ENCODE measurements at regions not wholly inside any gene's neighbourhood (a gene's known extent, or its start where the extent isn't known, plus 50 kb on each side); places are given as distances from the start of the nearest gene placed in this dataset.

DNA sequence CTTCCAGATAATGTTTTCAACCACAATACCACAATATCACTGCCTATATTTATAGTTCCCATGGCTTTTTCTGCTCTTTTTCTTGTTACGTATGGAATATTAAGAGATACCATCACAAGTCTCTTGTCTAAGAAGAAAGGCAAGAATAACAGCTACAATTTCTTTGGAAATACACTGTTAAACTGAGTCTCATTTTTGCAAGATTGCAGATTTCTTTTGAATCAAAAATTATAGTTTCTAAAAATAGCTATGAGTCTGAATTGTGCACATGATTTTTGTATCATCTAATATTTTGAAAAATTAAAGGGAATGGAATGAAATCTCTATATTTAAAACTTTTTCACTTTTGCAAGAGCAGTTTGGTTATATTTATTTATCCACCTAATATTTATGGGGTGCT lies 1120.8 kb downstream of the EFNB2 start:
- intact Hi-C loops (cut with DNase I), result no loop called here
- Histone ChIP-seq H3K4me3 (no peak overlapping the region), H3K4me1 (no peaks in the 10 kb centered on the region), H3K36me3 (replicated peaks in 1 of 2; ENCODE audit: insufficient read depth in 1 of 2, low read depth in 2 of 2) (no peaks in the 10 kb centered on the region), H3K27ac (no peak overlapping the region), H3K27me3 (no peaks in the 10 kb centered on the region), H3K9me3 (no peaks in the 10 kb centered on the region)
- TF ChIP-seq CTCF (IDR thresholded peaks at IDR 0.05) (no peak), POLR2A (IDR thresholded peaks at IDR 0.05) (no peak)
- no peak for ATAC-seq
- WGBS, 2 donors, result 48 to 68% methylated on average over 1 of the region's 1 CpG
- DNase-seq, result no peak

DNA sequence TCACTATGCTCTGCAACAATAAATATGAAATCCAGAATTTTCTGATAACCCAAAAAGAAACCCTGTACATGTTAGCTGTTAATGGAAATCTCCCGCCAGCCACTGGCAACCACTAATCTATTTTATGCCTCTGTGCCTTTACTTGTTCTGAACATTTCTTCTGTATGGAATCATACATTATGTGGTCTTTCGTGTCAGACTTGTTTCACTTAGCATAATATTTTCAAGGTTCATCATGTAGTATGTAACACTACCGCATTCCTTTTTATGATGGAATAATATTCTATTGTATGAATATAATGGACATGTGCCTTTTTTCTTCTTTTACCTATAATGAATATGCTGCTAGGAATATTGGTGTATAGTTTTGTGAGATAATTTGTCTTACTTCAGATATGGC lies 1123.3 kb downstream of the EFNB2 start:
- H3K27me3 ChIP-seq, result no peaks in the 10 kb centered on the region
- ATAC-seq, result no peak
- WGBS, 2 donors, result 81 to 83% methylated on average over 3 of the region's 3 CpGs
- intact Hi-C loops (cut with DNase I), result no loop called here
- no peaks in the 10 kb centered on the region for H3K9me3 ChIP-seq
- no peak overlapping the region for H3K4me3 ChIP-seq
- H3K4me1 ChIP-seq, result no peaks in the 10 kb centered on the region
- H3K27ac ChIP-seq, result no peak overlapping the region
- no peak for DNase-seq
- no peak for TF ChIP-seq POLR2A (IDR thresholded peaks at IDR 0.05)
- TF ChIP-seq CTCF (IDR thresholded peaks at IDR 0.05), result no peak
- H3K36me3 ChIP-seq (replicated peaks in 1 of 2; ENCODE audit: insufficient read depth in 1 of 2, low read depth in 2 of 2), result no peaks in the 10 kb centered on the region

- no peak overlapping the region for H3K27ac ChIP-seq
- 13 to 14% methylated on average over 11 of the region's 11 CpGs for WGBS, 2 donors
- H3K4me1 ChIP-seq, result no peaks in the 10 kb centered on the region
- TF ChIP-seq CTCF (IDR thresholded peaks at IDR 0.05), result peak in 6 of 7 experiments; percentile 56 to 70 (median 62)
- TF ChIP-seq POLR2A (IDR thresholded peaks at IDR 0.05), result no peak
- no peaks in the 10 kb centered on the region for H3K27me3 ChIP-seq
- intact Hi-C loops (cut with DNase I), result no loop called here
- no peaks in the 10 kb centered on the region for H3K9me3 ChIP-seq
- DNase-seq, result peak; percentile 62 to 79 (median 70)
- no peaks in the 10 kb centered on the region for H3K36me3 ChIP-seq (replicated peaks in 1 of 2; ENCODE audit: insufficient read depth in 1 of 2, low read depth in 2 of 2)
- no peak overlapping the region for H3K4me3 ChIP-seq
- no peak for ATAC-seq
These were observed 1124.9 kb downstream of the EFNB2 start for GRCh38 chr13:105410602-105411001.

DNA sequence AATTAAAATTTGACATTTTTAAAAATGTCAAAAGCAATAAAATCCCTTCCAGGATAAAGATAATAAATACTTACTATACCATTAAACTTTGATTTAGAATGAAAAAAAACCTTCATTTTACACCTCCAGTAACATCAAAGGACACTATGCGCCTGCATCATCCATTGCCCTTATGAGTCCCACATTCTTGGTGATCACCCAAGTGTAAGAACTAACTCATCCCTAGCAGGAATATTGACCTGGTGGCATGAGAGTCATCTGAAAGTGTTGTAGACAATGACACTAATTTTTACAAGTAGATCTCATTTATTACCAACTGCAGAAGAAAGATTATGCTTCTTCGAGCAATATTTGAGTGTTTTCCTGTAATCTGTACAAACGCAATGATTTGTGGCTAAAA lies 1128.9 kb downstream of the EFNB2 start:
- TF ChIP-seq CTCF (IDR thresholded peaks at IDR 0.05), result no peak
- no peak for TF ChIP-seq POLR2A (IDR thresholded peaks at IDR 0.05)
- DNase-seq (no peak), ATAC-seq (no peak)
- H3K36me3 ChIP-seq (replicated peaks in 1 of 2; ENCODE audit: insufficient read depth in 1 of 2, low read depth in 2 of 2), result no peaks in the 10 kb centered on the region
- intact Hi-C loops (cut with DNase I), result loop anchor here (10.0 kb wide), 1 partner anchor 1118 kb away; no protein-coding TSS in a partner anchor
- H3K4me3 ChIP-seq, result no peak overlapping the region
- no peaks in the 10 kb centered on the region for H3K4me1 ChIP-seq
- WGBS, 2 donors, result 70 to 73% methylated on average over 3 of the region's 3 CpGs
- H3K9me3 ChIP-seq, result no peaks in the 10 kb centered on the region
- no peaks in the 10 kb centered on the region for H3K27me3 ChIP-seq
- no peak overlapping the region for H3K27ac ChIP-seq

GRCh38 chr13:105403086-105403485 lies 1132.4 kb downstream of the EFNB2 start:
- Histone ChIP-seq H3K27me3 (no peaks in the 10 kb centered on the region), H3K27ac (no peak overlapping the region), H3K4me3 (no peak overlapping the region), H3K4me1 (no peaks in the 10 kb centered on the region), H3K36me3 (replicated peaks in 1 of 2; ENCODE audit: insufficient read depth in 1 of 2, low read depth in 2 of 2) (no peaks in the 10 kb centered on the region), H3K9me3 (no peaks in the 10 kb centered on the region)
- DNase-seq, result no peak
- ATAC-seq, result no peak
- TF ChIP-seq CTCF (IDR thresholded peaks at IDR 0.05) (no peak), POLR2A (IDR thresholded peaks at IDR 0.05) (no peak)
- intact Hi-C loops (cut with DNase I), result loop anchor here (10.0 kb wide), 1 partner anchor 1122 kb away; no protein-coding TSS in a partner anchor
